ENCODE measurements at regions not wholly inside any gene's neighbourhood (a gene's known extent, or its start where the extent isn't known, plus 50 kb on each side); places are given as distances from the start of the nearest gene placed in this dataset.

DNA sequence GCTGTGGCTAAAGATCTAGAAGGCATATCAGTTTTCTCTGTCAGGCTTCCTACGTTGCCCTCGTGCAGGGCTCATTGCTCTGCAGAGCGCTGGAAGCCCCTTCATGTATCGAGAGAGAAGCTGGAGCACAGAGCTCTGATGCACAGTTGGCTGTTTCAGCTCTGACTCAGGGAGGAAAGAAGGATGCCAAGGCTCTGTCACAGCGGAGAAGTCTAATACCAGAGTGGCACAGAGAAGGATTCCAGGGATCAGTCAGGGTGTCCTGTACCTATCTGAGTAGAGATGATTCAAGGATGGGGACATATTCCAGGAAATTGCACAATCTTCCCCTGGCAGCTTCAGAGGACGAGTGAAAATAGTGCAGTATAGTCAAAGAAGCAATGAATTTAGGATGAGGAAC is 179.2 kb upstream of the FMN2 start:
- no peak for TF ChIP-seq CTCF (IDR thresholded peaks at IDR 0.05)
- no peak for TF ChIP-seq POLR2A (IDR thresholded peaks at IDR 0.05)
